ENCODE measurements at regions not wholly inside any gene's neighbourhood (a gene's known extent, or its start where the extent isn't known, plus 50 kb on each side); places are given as distances from the start of the nearest gene placed in this dataset.

GRCh38 chr4:74524985-74525384, 80.0 kb downstream of the AREG start:
- Histone ChIP-seq H3K36me3 (ENCODE audit: control insufficient read depth, insufficient read depth, low read length) (no peaks in the 10 kb centered on the region), H3K27me3 (ENCODE audit: control insufficient read depth, insufficient read depth, low read length) (no peaks in the 10 kb centered on the region), H3K4me3 (ENCODE audit: low read depth, low read length) (no peak overlapping the region)
- no peak for DNase-seq (ENCODE audit: low read depth)
- CTCF ChIA-PET: interaction anchor here (1.6 kb wide), 1 partner anchor 24 kb away, joined by 3 read pairs; no protein-coding TSS in a partner anchor
- TF ChIP-seq CTCF (IDR thresholded peaks at IDR 0.05; ENCODE audit: insufficient read depth, low read depth, low read length): no peak
- POLR2A ChIA-PET: no interaction called here

GRCh38 chr4:74527049-74527448, 82.1 kb downstream of the AREG start:
- Histone ChIP-seq H3K27me3 (ENCODE audit: control insufficient read depth, insufficient read depth, low read length) (no peaks in the 10 kb centered on the region), H3K4me3 (ENCODE audit: low read depth, low read length) (no peak overlapping the region), H3K36me3 (ENCODE audit: control insufficient read depth, insufficient read depth, low read length) (no peaks in the 10 kb centered on the region)
- no peak for DNase-seq (ENCODE audit: low read depth)
- CTCF ChIA-PET: no interaction called here
- no peak for TF ChIP-seq CTCF (IDR thresholded peaks at IDR 0.05; ENCODE audit: insufficient read depth, low read depth, low read length)
- POLR2A ChIA-PET: no interaction called here

GRCh38 chr4:74528178-74528577, 83.2 kb downstream of the AREG start:
- Histone ChIP-seq H3K27me3 (ENCODE audit: control insufficient read depth, insufficient read depth, low read length) (no peaks in the 10 kb centered on the region), H3K36me3 (ENCODE audit: control insufficient read depth, insufficient read depth, low read length) (no peaks in the 10 kb centered on the region), H3K4me3 (ENCODE audit: low read depth, low read length) (no peak overlapping the region)
- ChIA-PET POLR2A (no interaction called here), CTCF (interaction anchor here (0.9 to 1.1 kb wide), 2 partner anchors 10 to 152 kb away, joined by 3 to 4 read pairs; no protein-coding TSS in a partner anchor)
- TF ChIP-seq CTCF (IDR thresholded peaks at IDR 0.05; ENCODE audit: insufficient read depth, low read depth, low read length): no peak
- no peak for DNase-seq (ENCODE audit: low read depth)

GRCh38 chr4:74529284-74530041, 84.5 kb downstream of the AREG start:
- Histone ChIP-seq H3K36me3 (ENCODE audit: control insufficient read depth, insufficient read depth, low read length) (no peaks in the 10 kb centered on the region), H3K4me3 (ENCODE audit: low read depth, low read length) (no peak overlapping the region), H3K27me3 (ENCODE audit: control insufficient read depth, insufficient read depth, low read length) (no peaks in the 10 kb centered on the region)
- ChIA-PET POLR2A (no interaction called here), CTCF (interaction anchor here (0.9 to 1.1 kb wide), 2 partner anchors 8 to 153 kb away, joined by 3 to 4 read pairs; no protein-coding TSS in a partner anchor)
- no peak for TF ChIP-seq CTCF (IDR thresholded peaks at IDR 0.05; ENCODE audit: insufficient read depth, low read depth, low read length)
- no peak for DNase-seq (ENCODE audit: low read depth)

- POLR2A ChIA-PET: no interaction called here
- H3K27me3 ChIP-seq (ENCODE audit: control insufficient read depth, insufficient read depth, low read length): no peaks in the 10 kb centered on the region
- CTCF ChIA-PET: interaction anchor here (0.7 to 2.5 kb wide), 14 partner anchors 10 to 160 kb away, joined by 3 to 8 read pairs (median 4); partner anchors contain the start of gene AREG
- TF ChIP-seq CTCF (IDR thresholded peaks at IDR 0.05; ENCODE audit: insufficient read depth, low read depth, low read length): peak; percentile 41
- no peak overlapping the region for H3K4me3 ChIP-seq (ENCODE audit: low read depth, low read length)
- no peaks in the 10 kb centered on the region for H3K36me3 ChIP-seq (ENCODE audit: control insufficient read depth, insufficient read depth, low read length)
- no peak for DNase-seq (ENCODE audit: low read depth)
Observed at GRCh38 chr4:74531963-74532794, 87.2 kb downstream of the AREG start.

Measured in BJ (cell line).